Activated effector memory CD4-positive, alpha-beta T cell treated with anti-CD3 and anti-CD28 coated beads, Interleukin-2, amount 50 U/mL, for 16 hours (primary cell): ENCODE measurements at regions not wholly inside any gene's neighbourhood (a gene's known extent, or its start where the extent isn't known, plus 50 kb on each side); places are given as distances from the start of the nearest gene placed in this dataset.

Experiments used
- DNase-seq: peaks from one replicate; pipeline ENCODE4 v3.0.0-alpha.2; 2020

- DNase-seq: no peak
Measured at GRCh38 chr11:70712471-70712870, 314.1 kb downstream of the CTTN start.

GRCh38 chr11:70713086-70713835 lies 314.9 kb downstream of the CTTN start:
- DNase-seq: no peak

- DNase-seq: no peak
Measured at GRCh38 chr11:70713988-70714665, 315.8 kb downstream of the CTTN start.

GRCh38 chr11:70715166-70715951 lies 317.0 kb downstream of the CTTN start:
- DNase-seq: no peak

GRCh38 chr11:70716216-70716615 lies 317.9 kb downstream of the CTTN start:
- no peak for DNase-seq

- no peak for DNase-seq
Measured at GRCh38 chr11:70716986-70717775, 318.9 kb downstream of the CTTN start.

- no peak for DNase-seq
Measured at GRCh38 chr11:70717936-70718595, 319.7 kb downstream of the CTTN start.

- no peak for DNase-seq
Measured at GRCh38 chr11:70719516-70719915, 321.2 kb downstream of the CTTN start.

- no peak for DNase-seq
Measured at GRCh38 chr11:70720281-70720680, 322.0 kb downstream of the CTTN start.

GRCh38 chr11:70721006-70721405 lies 322.7 kb downstream of the CTTN start:
- DNase-seq: no peak

GRCh38 chr11:70725278-70725677 lies 326.9 kb downstream of the CTTN start:
- DNase-seq: no peak

GRCh38 chr11:70725739-70726138 lies 327.4 kb downstream of the CTTN start:
- no peak for DNase-seq

GRCh38 chr11:70727021-70727420 lies 328.7 kb downstream of the CTTN start:
- DNase-seq: no peak

GRCh38 chr11:70727899-70728620 lies 329.7 kb downstream of the CTTN start:
- no peak for DNase-seq

GRCh38 chr11:70729949-70730348 lies 331.6 kb downstream of the CTTN start:
- DNase-seq: no peak

GRCh38 chr11:70730411-70730810 lies 332.1 kb downstream of the CTTN start:
- DNase-seq: no peak

- no peak for DNase-seq
Measured at GRCh38 chr11:70731271-70732022, 333.1 kb downstream of the CTTN start.

- no peak for DNase-seq
Measured at GRCh38 chr11:70732023-70732880, 333.9 kb downstream of the CTTN start.

- DNase-seq: no peak
Measured at GRCh38 chr11:70732881-70733196, 334.5 kb downstream of the CTTN start.
